ENCODE measurements at regions not wholly inside any gene's neighbourhood (a gene's known extent, or its start where the extent isn't known, plus 50 kb on each side); places are given as distances from the start of the nearest gene placed in this dataset.

DNA sequence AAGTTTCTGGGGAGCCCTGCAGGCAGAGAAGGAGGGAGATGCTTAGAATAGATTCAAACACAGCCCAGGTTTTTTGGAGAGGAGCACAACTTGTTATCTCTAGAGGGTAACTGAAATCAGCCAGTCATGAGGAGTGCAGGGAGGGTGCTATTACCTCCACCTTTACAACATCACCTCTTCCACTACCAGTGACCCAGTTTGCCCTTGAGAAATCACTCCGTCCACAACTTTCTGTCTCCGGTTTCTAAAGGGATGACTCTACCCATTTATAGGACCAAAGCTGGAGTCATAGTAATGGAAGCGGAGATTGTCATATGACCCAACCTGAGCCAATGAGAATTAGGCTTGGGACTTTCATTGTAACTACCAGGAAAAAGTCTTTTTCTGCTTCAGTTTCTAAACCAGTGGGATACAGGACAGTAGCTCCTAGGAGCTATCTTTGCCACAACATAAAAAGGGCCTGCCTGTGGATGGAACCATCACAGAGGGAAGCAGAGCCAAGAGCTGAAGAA lies 131.2 kb upstream of the SERPIND1 start:
- no peak overlapping the region for H2AFZ ChIP-seq (replicated peaks; ENCODE audit: low read length, poor library complexity)
- H2BK5ac ChIP-seq (ENCODE audit: low read depth, low read length, poor library complexity, severe bottlenecking) = no peak overlapping the region
- no peak overlapping the region for H3K4me3 ChIP-seq (ENCODE audit: insufficient read depth, low read depth, low read length)
- no peak overlapping the region for H2AK9ac ChIP-seq (replicated peaks; ENCODE audit: low read depth, low read length, poor library complexity)
- no peaks in the 10 kb centered on the region for H3K9me3 ChIP-seq (ENCODE audit: control insufficient read depth, insufficient read depth, low read length)
- no peaks in the 10 kb centered on the region for H3K4me1 ChIP-seq (ENCODE audit: control insufficient read depth, insufficient read depth, low read length)
- no peak overlapping the region for H2BK120ac ChIP-seq (ENCODE audit: low read depth, low read length)
- ATAC-seq (ENCODE audit: low read depth) (no peak), DNase-seq (no peak)
- no peak overlapping the region for H4K5ac ChIP-seq (ENCODE audit: low read depth, low read length)
- H2AK5ac ChIP-seq (ENCODE audit: low read depth, low read length) = no peak overlapping the region
- CTCF ChIA-PET = interaction anchor here (0.6 kb wide), 1 partner anchor 45 kb away, joined by 3 read pairs; no protein-coding TSS in a partner anchor
- no TSS peak for BruUV-seq (replicated peaks)
- no peak overlapping the region for H2BK20ac ChIP-seq (ENCODE audit: low read depth, low read length)
- H2BK15ac ChIP-seq (ENCODE audit: low read depth, low read length) = no peak overlapping the region
- dilution Hi-C loops (cut with HindIII; ENCODE audit: low sequenced_read_pairs, unreplicated experiment) (no loop called here), intact Hi-C loops (cut with micrococcal nuclease) (no loop called here), in situ Hi-C loops (cut with MboI; ENCODE audit: low sequenced_read_pairs) (no loop called here)
- H3K9ac ChIP-seq (ENCODE audit: low read depth, low read length) = no peak overlapping the region
- no peaks in the 10 kb centered on the region for H3K36me3 ChIP-seq (ENCODE audit: control insufficient read depth, insufficient read depth, low read length)
- H3K9me1 ChIP-seq (ENCODE audit: insufficient read depth, low read length) = no peaks in the 10 kb centered on the region
- H3K56ac ChIP-seq (ENCODE audit: extremely low read depth, insufficient read depth, low read length) = no peak overlapping the region
- H3K79me1 ChIP-seq (ENCODE audit: low read depth in 1 of 2, low read length in 2 of 2) = no peaks in the 10 kb centered on the region
- TF ChIP-seq CHD1 (IDR thresholded peaks at IDR 0.05; ENCODE audit: low read depth, low read length) (no peak), MXI1 (IDR thresholded peaks at IDR 0.05; ENCODE audit: borderline replicate concordance, low read depth, low read length) (no peak), RCOR1 (IDR thresholded peaks at IDR 0.05; ENCODE audit: insufficient replicate concordance, low read length) (no peak)
- H3K4ac ChIP-seq (ENCODE audit: low read depth, low read length) = no peak overlapping the region
- POLR2A ChIA-PET (ENCODE audit: unreplicated experiment) = no interaction called here
- H3K4me2 ChIP-seq (ENCODE audit: low read depth, low read length) = no peak overlapping the region
- H4K20me1 ChIP-seq (ENCODE audit: insufficient read depth, low read length) = no peaks in the 10 kb centered on the region
- peaks cover 49% of the 10 kb centered on the region for H3K27me3 ChIP-seq (ENCODE audit: control insufficient read depth, insufficient read depth, low read length)
- no peak overlapping the region for H4K8ac ChIP-seq (ENCODE audit: low read depth in 2 of 2, low read length in 2 of 2)
- H3K23ac ChIP-seq (ENCODE audit: low read depth, low read length) = no peak overlapping the region
- WGBS, 2 experiments (ENCODE audit: extremely low coverage in 2 of 2, insufficient read length in 1 of 2) = no CpG with 5 or more reads among the region's 3 CpGs
- no peak overlapping the region for H3K14ac ChIP-seq (replicated peaks; ENCODE audit: low read depth, low read length)
- no peak overlapping the region for H4K91ac ChIP-seq (ENCODE audit: insufficient read depth, low read depth, low read length)
- no peak overlapping the region for H3K27ac ChIP-seq (ENCODE audit: insufficient read depth, low read length)
- no peak overlapping the region for H3K18ac ChIP-seq (ENCODE audit: low read depth, low read length)
